Caco-2 (cell line): ENCODE measurements at regions not wholly inside any gene's neighbourhood (a gene's known extent, or its start where the extent isn't known, plus 50 kb on each side); places are given as distances from the start of the nearest gene placed in this dataset.

Experiments used
- BruUV-seq: library from RNA; stranded (reverse); fragments of 400-500 nt; replicated peaks from 2 replicates; lab custom pipeline; 2021; lab: Mats Ljungman, UMichigan
- CTCF ChIA-PET: fragments of 300-600 bp; sonication (Branson Sonifier 250); formaldehyde crosslinking; loops from one replicate; lab custom pipeline; 2022; ENCODE audit warnings: antibody characterized with exemption; lab: Charles Lee
- POLR2A ChIA-PET: fragments of 300-600 bp; sonication (Branson Sonifier 250); formaldehyde crosslinking; loops from one replicate; lab custom pipeline; 2022; ENCODE audit warnings: antibody characterized with exemption; lab: Charles Lee
- DNase-seq, 2 experiments: peaks; one replicate each; pipeline versions ENCODE4 v3.0.0 to v3.0.0-alpha.2; 2020 to 2022
- H3K27me3 ChIP-seq: replicated peaks from 2 replicates; pipeline ENCODE4 v1.6.0; 2011; ENCODE audit warnings: low read length; ENCODE audit not compliant: control insufficient read depth, insufficient read depth
- H3K36me3 ChIP-seq: 2 replicates; pipeline ENCODE4 v1.5.1; 2011; ENCODE audit warnings: low read length; ENCODE audit not compliant: control insufficient read depth, insufficient read depth
- H3K4me1 ChIP-seq: fragments of 250-450 bp; sonication (Bioruptor Pico); 2 replicates; pipeline ENCODE4 v1.5.1; 2020; ENCODE audit warnings: mild to moderate bottlenecking
- H3K4me3 ChIP-seq: 2 replicates; pipeline ENCODE4 v1.5.1; 2011; ENCODE audit warnings: low read depth, mild to moderate bottlenecking, control low read depth, low read length
- H3K9me3 ChIP-seq: fragments of 250-450 bp; sonication (Bioruptor Pico); 2 replicates; pipeline ENCODE4 v1.5.1; 2020; ENCODE audit warnings: mild to moderate bottlenecking, moderate library complexity
- H3K27ac Mint-ChIP-seq: one replicate; pipeline ENCODE4 v1.8.0; 2022; ENCODE audit warnings: mixed read lengths; ENCODE audit not compliant: unreplicated experiment
- H3K27me3 Mint-ChIP-seq: one replicate; pipeline ENCODE4 v1.8.0; 2022; ENCODE audit warnings: mixed read lengths; ENCODE audit not compliant: insufficient read depth, unreplicated experiment
- H3K36me3 Mint-ChIP-seq: one replicate; pipeline ENCODE4 v1.8.0; 2022; ENCODE audit warnings: mild to moderate bottlenecking, mixed read lengths; ENCODE audit not compliant: insufficient read depth, unreplicated experiment
- H3K4me1 Mint-ChIP-seq: one replicate; pipeline ENCODE4 v1.8.0; 2022; ENCODE audit warnings: low read depth, mixed read lengths; ENCODE audit not compliant: unreplicated experiment
- H3K4me3 Mint-ChIP-seq: one replicate; pipeline ENCODE4 v1.8.0; 2022; ENCODE audit warnings: mild to moderate bottlenecking, moderate library complexity, mixed read lengths; ENCODE audit not compliant: unreplicated experiment
- H3K9me3 Mint-ChIP-seq: one replicate; pipeline ENCODE4 v1.8.0; 2022; ENCODE audit warnings: mixed read lengths; ENCODE audit not compliant: unreplicated experiment
- intact Hi-C: fragments of 100-400 bp; cut with micrococcal nuclease; formaldehyde crosslinking; loops from one replicate; pipeline ENCODE4 v1.10.0; 2022; ENCODE audit not compliant: unreplicated experiment
- TF ChIP-seq, protein P1 (sequence below), 2 experiments: fragments of 200-600 bp in 1 of 2; IDR thresholded peaks; 1 replicate in 1 of 2; 2 replicates in 1 of 2; pipeline versions ENCODE4 v1.5.1 to v1.8.0; 2011 to 2022; ENCODE audit warnings: antibody characterized with exemption in 1 of 2, control low read depth in 1 of 2, inconsistent platforms in 1 of 2, low read depth in 1 of 2, low read length in 1 of 2, mild to moderate bottlenecking in 1 of 2, moderate library complexity in 1 of 2; ENCODE audit not compliant: insufficient read depth in 1 of 2, severe bottlenecking in 1 of 2, unreplicated experiment in 1 of 2

GRCh38 chr1:184858288-184858687, 103.6 kb upstream of the EDEM3 start:
- peaks cover 6% of the 10 kb centered on the region for H3K4me1 Mint-ChIP-seq
- no peak overlapping the region for H3K27ac Mint-ChIP-seq
- intact Hi-C loops: no loop called here
- H3K9me3 Mint-ChIP-seq: no peaks in the 10 kb centered on the region
- ChIA-PET POLR2A (no interaction called here), CTCF (no interaction called here)
- no peak for DNase-seq
- TF ChIP-seq, protein P1, sequence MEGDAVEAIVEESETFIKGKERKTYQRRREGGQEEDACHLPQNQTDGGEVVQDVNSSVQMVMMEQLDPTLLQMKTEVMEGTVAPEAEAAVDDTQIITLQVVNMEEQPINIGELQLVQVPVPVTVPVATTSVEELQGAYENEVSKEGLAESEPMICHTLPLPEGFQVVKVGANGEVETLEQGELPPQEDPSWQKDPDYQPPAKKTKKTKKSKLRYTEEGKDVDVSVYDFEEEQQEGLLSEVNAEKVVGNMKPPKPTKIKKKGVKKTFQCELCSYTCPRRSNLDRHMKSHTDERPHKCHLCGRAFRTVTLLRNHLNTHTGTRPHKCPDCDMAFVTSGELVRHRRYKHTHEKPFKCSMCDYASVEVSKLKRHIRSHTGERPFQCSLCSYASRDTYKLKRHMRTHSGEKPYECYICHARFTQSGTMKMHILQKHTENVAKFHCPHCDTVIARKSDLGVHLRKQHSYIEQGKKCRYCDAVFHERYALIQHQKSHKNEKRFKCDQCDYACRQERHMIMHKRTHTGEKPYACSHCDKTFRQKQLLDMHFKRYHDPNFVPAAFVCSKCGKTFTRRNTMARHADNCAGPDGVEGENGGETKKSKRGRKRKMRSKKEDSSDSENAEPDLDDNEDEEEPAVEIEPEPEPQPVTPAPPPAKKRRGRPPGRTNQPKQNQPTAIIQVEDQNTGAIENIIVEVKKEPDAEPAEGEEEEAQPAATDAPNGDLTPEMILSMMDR (IDR thresholded peaks at IDR 0.05; ENCODE audit: insufficient read depth in 1 of 2, low read depth in 1 of 2, low read length in 1 of 2, severe bottlenecking in 1 of 2, unreplicated experiment in 1 of 2): no peak
- Histone ChIP-seq H3K36me3 (no peaks in the 10 kb centered on the region), H3K9me3 (no peaks in the 10 kb centered on the region), H3K4me3 (no peak overlapping the region), H3K4me1 (no peaks in the 10 kb centered on the region), H3K27me3 (no peaks in the 10 kb centered on the region; the same call in 1 of the 2 replicates)
- no TSS peak for BruUV-seq
- H3K27me3 Mint-ChIP-seq: peaks cover 7% of the 10 kb centered on the region
- H3K36me3 Mint-ChIP-seq: no peaks in the 10 kb centered on the region
- H3K4me3 Mint-ChIP-seq: no peak overlapping the region

DNA sequence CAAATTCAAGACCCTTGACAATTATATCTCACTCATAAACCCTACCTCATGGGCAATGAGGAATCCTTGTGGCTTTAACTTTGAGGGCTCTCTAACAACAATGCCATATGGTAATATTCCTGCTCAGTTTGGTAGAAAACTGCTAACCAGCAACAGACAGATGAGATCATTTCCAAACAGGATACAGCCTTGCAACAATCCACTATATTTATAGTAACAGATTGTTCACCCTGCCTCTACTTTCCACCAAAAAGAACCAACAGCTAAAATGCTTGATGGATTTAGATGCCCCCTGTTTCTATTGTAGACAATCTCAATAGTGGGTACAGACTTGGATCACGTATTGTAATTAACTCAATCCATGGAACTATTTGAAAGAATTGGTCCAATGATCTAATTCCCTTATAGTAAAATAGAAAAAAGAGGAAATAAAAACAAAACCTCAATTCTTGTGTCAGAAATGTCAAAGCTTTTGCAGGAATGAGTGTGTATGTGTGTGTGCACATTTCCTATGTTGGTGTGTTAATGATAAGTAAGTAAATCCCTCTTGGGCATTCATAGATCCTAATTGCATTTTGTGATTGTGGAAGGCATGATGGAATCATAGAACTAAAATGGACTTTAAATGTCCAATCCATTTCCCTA, 100.0 kb upstream of the EDEM3 start:
- Histone ChIP-seq H3K4me1 (no peaks in the 10 kb centered on the region), H3K36me3 (no peaks in the 10 kb centered on the region), H3K9me3 (no peaks in the 10 kb centered on the region), H3K4me3 (no peak overlapping the region), H3K27me3 (no peaks in the 10 kb centered on the region; the same call in 1 of the 2 replicates)
- POLR2A ChIA-PET: no interaction called here
- H3K36me3 Mint-ChIP-seq: no peaks in the 10 kb centered on the region
- DNase-seq: no peak
- H3K4me3 Mint-ChIP-seq: no peak overlapping the region
- intact Hi-C loops: no loop called here
- no TSS peak for BruUV-seq
- CTCF ChIA-PET: no interaction called here
- no peaks in the 10 kb centered on the region for H3K9me3 Mint-ChIP-seq
- TF ChIP-seq, protein P1 (IDR thresholded peaks at IDR 0.05; ENCODE audit: insufficient read depth in 1 of 2, low read depth in 1 of 2, low read length in 1 of 2, severe bottlenecking in 1 of 2, unreplicated experiment in 1 of 2): no peak
- peaks cover 4% of the 10 kb centered on the region for H3K27me3 Mint-ChIP-seq
- H3K4me1 Mint-ChIP-seq: no peaks in the 10 kb centered on the region
- H3K27ac Mint-ChIP-seq: no peak overlapping the region

GRCh38 chr1:184854036-184854435, 99.4 kb upstream of the EDEM3 start:
- H3K27me3 ChIP-seq: no peaks in the 10 kb centered on the region; the same call in 1 of the 2 replicates

More at GRCh38 chr1:184854036-184854435, 99.4 kb upstream of the EDEM3 start:
- Mint-ChIP-seq H3K9me3 (no peaks in the 10 kb centered on the region), H3K27ac (no peak overlapping the region), H3K4me3 (no peak overlapping the region), H3K36me3 (no peaks in the 10 kb centered on the region), H3K27me3 (peaks cover 4% of the 10 kb centered on the region), H3K4me1 (no peaks in the 10 kb centered on the region)
- Histone ChIP-seq H3K4me3 (no peak overlapping the region), H3K4me1 (no peaks in the 10 kb centered on the region), H3K9me3 (no peaks in the 10 kb centered on the region), H3K36me3 (no peaks in the 10 kb centered on the region)
- POLR2A ChIA-PET: no interaction called here
- TF ChIP-seq, protein P1 (IDR thresholded peaks at IDR 0.05; ENCODE audit: insufficient read depth in 1 of 2, low read depth in 1 of 2, low read length in 1 of 2, severe bottlenecking in 1 of 2, unreplicated experiment in 1 of 2): no peak
- no peak for DNase-seq
- no TSS peak for BruUV-seq
- intact Hi-C loops: no loop called here
- CTCF ChIA-PET: no interaction called here
